ENCODE measurements at regions not wholly inside any gene's neighbourhood (a gene's known extent, or its start where the extent isn't known, plus 50 kb on each side); places are given as distances from the start of the nearest gene placed in this dataset.
A peak's percentile ranks its signal among the peaks of the same experiment; 100 is the strongest.
"Not testable (repeated sequence)": the region's sequence is repeated elsewhere in the genome, so short reads cannot be mapped to it uniquely, and the experiment has no call there.

- DNase-seq (ENCODE audit: low read depth in 2 of 2), result no peak
These were observed 126.5 kb downstream of the RASSF10 start for GRCh38 chr11:13135385-13136271.

- DNase-seq (ENCODE audit: low read depth in 2 of 2), result no peak
These were observed 127.1 kb downstream of the RASSF10 start for GRCh38 chr11:13136272-13136596.

- no peak for DNase-seq (ENCODE audit: low read depth in 2 of 2)
These were observed 128.8 kb downstream of the RASSF10 start for GRCh38 chr11:13137844-13138301.

GRCh38 chr11:13139085-13139484 is 130.0 kb downstream of the RASSF10 start:
- not testable (repeated sequence) for DNase-seq (ENCODE audit: low read depth in 2 of 2)

GRCh38 chr11:13140028-13140870 is 131.1 kb downstream of the RASSF10 start:
- DNase-seq (ENCODE audit: low read depth in 2 of 2), result peak in 1 of 2 experiments; percentile 49

GRCh38 chr11:13140873-13141655 is 131.9 kb downstream of the RASSF10 start:
- DNase-seq (ENCODE audit: low read depth in 2 of 2), result no peak

- no peak for DNase-seq (ENCODE audit: low read depth in 2 of 2)
These were observed 132.9 kb downstream of the RASSF10 start for GRCh38 chr11:13141731-13142709.

GRCh38 chr11:13143486-13144297 is 133.9 kb upstream of the BMAL1 start:
- DNase-seq (ENCODE audit: low read depth in 2 of 2), result no peak

GRCh38 chr11:13145461-13145860 is 132.1 kb upstream of the BMAL1 start:
- no peak for DNase-seq (ENCODE audit: low read depth in 2 of 2)

GRCh38 chr11:13149991-13150390 is 127.6 kb upstream of the BMAL1 start:
- no peak for DNase-seq (ENCODE audit: low read depth in 2 of 2)

- no peak for DNase-seq (ENCODE audit: low read depth in 2 of 2)
These were observed 127.1 kb upstream of the BMAL1 start for GRCh38 chr11:13150487-13150886.

GRCh38 chr11:13152264-13152663 is 125.3 kb upstream of the BMAL1 start:
- DNase-seq (ENCODE audit: low read depth in 2 of 2), result no peak

- DNase-seq (ENCODE audit: low read depth in 2 of 2), result no peak
These were observed 124.7 kb upstream of the BMAL1 start for GRCh38 chr11:13152736-13153541.

- not testable (repeated sequence) for DNase-seq (ENCODE audit: low read depth in 2 of 2)
These were observed 123.2 kb upstream of the BMAL1 start for GRCh38 chr11:13154374-13154773.

GRCh38 chr11:13160346-13160745 is 117.2 kb upstream of the BMAL1 start:
- no peak for DNase-seq (ENCODE audit: low read depth in 2 of 2)

- no peak for DNase-seq (ENCODE audit: low read depth in 2 of 2)
These were observed 116.8 kb upstream of the BMAL1 start for GRCh38 chr11:13160806-13161205.

GRCh38 chr11:13163158-13163557 is 114.4 kb upstream of the BMAL1 start:
- DNase-seq (ENCODE audit: low read depth in 2 of 2), result no peak

GRCh38 chr11:13166036-13166435 is 111.6 kb upstream of the BMAL1 start:
- DNase-seq (ENCODE audit: low read depth in 2 of 2), result no peak

- no peak for DNase-seq (ENCODE audit: low read depth in 2 of 2)
These were observed 109.3 kb upstream of the BMAL1 start for GRCh38 chr11:13168271-13168670.

Data from fibroblast of skin of left biceps (primary cell).